HEK293T (cell line): ENCODE measurements at regions not wholly inside any gene's neighbourhood (a gene's known extent, or its start where the extent isn't known, plus 50 kb on each side); places are given as distances from the start of the nearest gene placed in this dataset.

Source experiments
- CTCF ChIA-PET: fragments of 350-600 bp; formaldehyde crosslinking; extraction: SDS; loops from one replicate; lab custom pipeline; 2021; ENCODE audit warnings: antibody characterized with exemption, inconsistent platforms; lab: Yijun Ruan, JAX
- POLR2A ChIA-PET: fragments of 350-600 bp; formaldehyde crosslinking; extraction: SDS; loops from one replicate; lab custom pipeline; 2020; ENCODE audit warnings: antibody characterized with exemption, inconsistent platforms; lab: Yijun Ruan, JAX
- DNase-seq: peaks from one replicate; pipeline ENCODE4 v3.0.0; 2012; ENCODE audit warnings: mixed read lengths; ENCODE audit errors: extremely low spot score
- ARNT ChIP-seq: fragments of 450-650 bp; IDR thresholded peaks from 2 replicates; pipeline ENCODE4 v1.6.1; 2017; ENCODE audit warnings: mild to moderate bottlenecking
- BHLHE40 ChIP-seq: fragments of 450-650 bp; IDR thresholded peaks from 2 replicates; pipeline ENCODE4 v1.6.1; 2016; ENCODE audit warnings: mild to moderate bottlenecking, moderate library complexity, borderline replicate concordance
- CTBP1 ChIP-seq: fragments of 450-650 bp; IDR thresholded peaks from 2 replicates; pipeline ENCODE4 v1.6.1; 2016; ENCODE audit warnings: borderline replicate concordance
- ELF4 ChIP-seq: fragments of 450-650 bp; IDR thresholded peaks from 2 replicates; pipeline ENCODE4 v1.6.1; 2017; ENCODE audit warnings: antibody characterized with exemption
- FOXA1 ChIP-seq: fragments of 450-650 bp; IDR thresholded peaks from 2 replicates; pipeline ENCODE4 v1.6.1; 2016; ENCODE audit warnings: mild to moderate bottlenecking
- FOXK2 ChIP-seq: fragments of 450-650 bp; IDR thresholded peaks from 2 replicates; pipeline ENCODE4 v1.6.1; 2016; ENCODE audit warnings: mild to moderate bottlenecking
- FOXM1 ChIP-seq: fragments of 450-650 bp; IDR thresholded peaks from 2 replicates; pipeline ENCODE4 v1.6.1; 2017; ENCODE audit warnings: mild to moderate bottlenecking, borderline replicate concordance
- HDGF ChIP-seq: fragments of 450-650 bp; IDR thresholded peaks from 2 replicates; pipeline ENCODE4 v1.6.1; 2017; ENCODE audit warnings: antibody characterized with exemption, borderline replicate concordance
- L3MBTL2 ChIP-seq: fragments of 450-650 bp; conservative IDR thresholded peaks from 2 replicates; pipeline ENCODE4 v1.6.1; 2016; ENCODE audit warnings: mild to moderate bottlenecking
- LEF1 ChIP-seq: fragments of 450-650 bp; IDR thresholded peaks from 2 replicates; pipeline ENCODE4 v1.6.1; 2017; ENCODE audit warnings: mild to moderate bottlenecking, borderline replicate concordance
- NFRKB ChIP-seq: fragments of 450-650 bp; IDR thresholded peaks from 2 replicates; pipeline ENCODE4 v1.6.1; 2016; ENCODE audit warnings: mild to moderate bottlenecking, moderate library complexity
- SP1 ChIP-seq: fragments of 450-650 bp; IDR thresholded peaks from 2 replicates; pipeline ENCODE4 v1.6.1; 2017
- SUZ12 ChIP-seq: fragments of 450-650 bp; IDR thresholded peaks from 2 replicates; pipeline ENCODE4 v1.6.1; 2016; ENCODE audit warnings: mild to moderate bottlenecking
- TARDBP ChIP-seq: fragments of 450-650 bp; IDR thresholded peaks from 2 replicates; pipeline ENCODE4 v1.6.1; 2016
- ZNF384 ChIP-seq: fragments of 450-650 bp; IDR thresholded peaks from 2 replicates; pipeline ENCODE4 v1.6.1; 2016
- TF ChIP-seq, protein P1 (sequence below): fragments of 450-650 bp; IDR thresholded peaks from 2 replicates; pipeline ENCODE4 v1.6.1; 2016

DNA sequence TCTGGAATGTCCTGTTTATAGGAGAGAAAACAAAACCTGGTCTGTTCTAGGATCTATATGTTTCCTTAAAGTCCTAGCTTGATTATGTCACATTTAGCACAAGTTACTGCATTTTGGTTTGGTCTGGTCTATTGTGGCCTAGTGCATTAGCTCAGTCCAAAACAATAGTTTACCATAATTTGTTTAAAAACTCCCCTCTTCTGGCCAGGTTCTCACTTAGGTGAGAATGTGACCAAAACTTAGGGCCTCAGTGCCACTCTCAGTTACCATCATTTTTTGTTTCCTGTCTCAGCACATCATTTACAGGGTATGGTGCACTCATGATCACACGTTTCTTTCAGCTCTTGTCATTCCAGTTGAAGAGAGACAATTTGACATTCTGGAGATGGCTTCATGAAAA is 378.5 kb downstream of the KLHL4 start:
- TF ChIP-seq ZNF384 = no peak
- no peak for TF ChIP-seq HDGF
- TF ChIP-seq, protein P1, sequence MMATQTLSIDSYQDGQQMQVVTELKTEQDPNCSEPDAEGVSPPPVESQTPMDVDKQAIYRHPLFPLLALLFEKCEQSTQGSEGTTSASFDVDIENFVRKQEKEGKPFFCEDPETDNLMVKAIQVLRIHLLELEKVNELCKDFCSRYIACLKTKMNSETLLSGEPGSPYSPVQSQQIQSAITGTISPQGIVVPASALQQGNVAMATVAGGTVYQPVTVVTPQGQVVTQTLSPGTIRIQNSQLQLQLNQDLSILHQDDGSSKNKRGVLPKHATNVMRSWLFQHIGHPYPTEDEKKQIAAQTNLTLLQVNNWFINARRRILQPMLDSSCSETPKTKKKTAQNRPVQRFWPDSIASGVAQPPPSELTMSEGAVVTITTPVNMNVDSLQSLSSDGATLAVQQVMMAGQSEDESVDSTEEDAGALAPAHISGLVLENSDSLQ = no peak
- TF ChIP-seq FOXM1 = no peak
- no peak for TF ChIP-seq TARDBP
- TF ChIP-seq CTBP1 = no peak
- no peak for TF ChIP-seq FOXA1
- no peak for TF ChIP-seq SP1
- TF ChIP-seq ARNT = no peak
- no peak for TF ChIP-seq L3MBTL2
- no peak for TF ChIP-seq ELF4
- POLR2A ChIA-PET = no interaction called here
- CTCF ChIA-PET = no interaction called here
- DNase-seq = no peak

DNA sequence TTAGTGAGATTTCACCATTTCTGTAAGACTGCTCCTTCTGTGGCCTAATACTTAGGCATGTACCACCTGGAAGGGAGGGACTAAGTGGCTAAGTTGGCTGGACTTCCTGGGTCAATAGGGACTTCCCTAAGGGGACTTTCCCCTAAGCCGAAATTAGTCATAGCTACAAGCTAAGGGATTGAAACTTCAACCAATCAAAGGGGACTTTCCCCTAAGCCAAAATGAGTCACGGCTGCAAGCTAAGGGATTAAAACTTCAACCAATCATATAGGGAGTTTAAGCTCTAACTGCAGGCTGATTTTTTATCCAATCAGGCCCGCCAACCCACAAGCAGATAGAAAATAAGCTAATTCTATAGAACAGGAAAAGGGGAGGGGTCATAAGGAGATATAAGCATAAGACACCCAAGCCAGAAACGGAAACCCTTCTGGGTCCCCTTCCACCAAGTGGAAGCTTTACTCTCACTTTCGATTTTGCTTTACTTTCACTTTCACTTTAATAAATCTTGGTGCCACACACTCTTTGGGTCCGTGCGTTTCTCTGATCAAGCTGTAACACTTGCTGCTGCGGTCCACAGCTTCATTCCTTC is 382.8 kb downstream of the KLHL4 start:
- ChIA-PET POLR2A (no interaction called here), CTCF (no interaction called here)
- no peak for DNase-seq
- TF ChIP-seq LEF1 (no peak), ELF4 (no peak), ARNT (no peak), L3MBTL2 (no peak), FOXK2 (no peak), SP1 (no peak), HDGF (no peak), ZNF384 (no peak), BHLHE40 (no peak), FOXA1 (no peak), SUZ12 (no peak), TARDBP (no peak), CTBP1 (no peak), FOXM1 (no peak)
- TF ChIP-seq, protein P1 = no peak

DNA sequence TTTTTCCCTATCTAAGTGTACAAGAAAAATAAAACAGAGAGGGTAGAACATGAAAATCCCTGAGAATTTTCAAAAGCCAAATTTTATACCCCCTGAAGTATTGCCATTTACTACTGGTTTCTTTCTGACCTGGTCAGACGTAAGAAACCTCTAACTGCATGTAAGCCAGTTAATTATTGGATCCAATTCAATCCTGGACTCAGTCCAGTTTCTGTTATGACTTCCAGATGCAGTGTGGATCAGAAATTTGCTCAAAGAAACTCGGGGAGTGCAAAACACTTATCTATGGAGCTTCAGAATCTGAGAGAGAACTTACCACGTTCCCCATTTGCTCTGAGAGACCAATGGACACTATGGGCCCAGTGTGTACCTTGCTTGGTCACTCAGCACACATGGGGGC is 383.5 kb downstream of the KLHL4 start:
- ChIA-PET CTCF (no interaction called here), POLR2A (no interaction called here)
- TF ChIP-seq LEF1 (no peak), L3MBTL2 (no peak), BHLHE40 (no peak), FOXM1 (no peak), ELF4 (no peak), TARDBP (no peak), ARNT (no peak)
- TF ChIP-seq, protein P1 = no peak
- DNase-seq = no peak

DNA sequence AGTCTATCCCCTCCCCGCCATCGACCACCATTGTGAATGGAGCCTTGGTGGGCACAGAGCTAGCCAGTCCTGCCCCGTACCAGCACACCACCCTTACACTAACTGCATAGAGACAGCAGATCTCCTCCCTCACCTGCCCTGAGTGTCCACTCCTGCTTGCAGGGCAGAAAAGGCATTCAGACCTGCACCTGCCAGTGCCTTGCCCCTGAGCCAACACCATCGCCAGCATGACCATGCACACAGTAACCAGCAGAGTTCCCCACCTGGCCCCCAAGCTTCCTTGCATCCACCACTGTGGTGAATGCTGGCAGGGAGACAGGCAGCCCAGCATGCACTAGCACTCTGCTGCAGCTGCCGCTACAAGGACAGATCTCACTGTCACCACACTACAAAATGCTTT is 397.1 kb downstream of the KLHL4 start:
- no peak for TF ChIP-seq ELF4
- no peak for TF ChIP-seq FOXM1
- TF ChIP-seq ZNF384 = no peak
- no peak for TF ChIP-seq HDGF
- TF ChIP-seq SUZ12 = no peak
- TF ChIP-seq, protein P1 = no peak
- TF ChIP-seq ARNT = no peak
- no peak for TF ChIP-seq SP1
- no peak for TF ChIP-seq NFRKB
- no peak for TF ChIP-seq LEF1
- TF ChIP-seq FOXA1 = no peak
- TF ChIP-seq CTBP1 = no peak
- TF ChIP-seq BHLHE40 = no peak
- no peak for TF ChIP-seq TARDBP
- TF ChIP-seq L3MBTL2 = no peak
- TF ChIP-seq FOXK2 = no peak
- ChIA-PET POLR2A (no interaction called here), CTCF (no interaction called here)
- DNase-seq = no peak

GRCh38 chrX:87924619-87925018 is 407.0 kb downstream of the KLHL4 start:
- DNase-seq = no peak
- TF ChIP-seq FOXA1 = no peak
- no peak for TF ChIP-seq ARNT
- TF ChIP-seq TARDBP = no peak
- ChIA-PET CTCF (no interaction called here), POLR2A (no interaction called here)

GRCh38 chrX:87941841-87942240 is 424.2 kb downstream of the KLHL4 start:
- DNase-seq = no peak
- ChIA-PET CTCF (no interaction called here), POLR2A (no interaction called here)
- no peak for TF ChIP-seq SP1
- no peak for TF ChIP-seq TARDBP
